Ureter (tissue), 1 donor: ENCODE measurements at regions not wholly inside any gene's neighbourhood (a gene's known extent, or its start where the extent isn't known, plus 50 kb on each side); places are given as distances from the start of the nearest gene placed in this dataset.
A peak's percentile ranks its signal among the peaks of the same experiment; 100 is the strongest.

Experiments used
- DNase-seq: peaks from one replicate; pipeline ENCODE4 v3.0.0-alpha.2; 2020; ENCODE audit warnings: low spot score
- donor health status: DM: yes; HTN: yes; CAD: no.

DNA sequence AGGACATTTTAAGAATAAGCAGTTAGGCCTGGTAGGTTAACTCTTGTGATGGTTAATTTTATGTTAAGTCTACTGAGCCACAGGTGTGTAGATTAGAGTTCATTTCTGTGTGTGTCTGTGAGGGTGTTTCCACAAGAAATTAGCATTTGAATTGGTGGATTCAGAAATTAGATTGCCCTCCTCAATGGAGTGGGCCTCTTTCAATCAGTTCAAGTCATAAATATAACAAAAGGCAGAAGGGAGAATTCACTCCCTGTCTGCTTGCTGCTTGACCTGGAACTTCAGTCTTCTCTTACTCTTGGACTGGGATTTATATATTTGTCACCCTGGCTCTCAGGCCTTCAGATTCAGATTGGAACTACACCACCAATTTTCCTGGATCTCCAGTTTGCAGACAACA, 55.3 kb upstream of the POM121L12 start:
- DNase-seq, result no peak

GRCh38 chr7:52973126-52973525, 62.3 kb upstream of the POM121L12 start:
- no peak for DNase-seq

GRCh38 chr7:52962402-52963076, 72.9 kb upstream of the POM121L12 start:
- DNase-seq, result no peak

DNA sequence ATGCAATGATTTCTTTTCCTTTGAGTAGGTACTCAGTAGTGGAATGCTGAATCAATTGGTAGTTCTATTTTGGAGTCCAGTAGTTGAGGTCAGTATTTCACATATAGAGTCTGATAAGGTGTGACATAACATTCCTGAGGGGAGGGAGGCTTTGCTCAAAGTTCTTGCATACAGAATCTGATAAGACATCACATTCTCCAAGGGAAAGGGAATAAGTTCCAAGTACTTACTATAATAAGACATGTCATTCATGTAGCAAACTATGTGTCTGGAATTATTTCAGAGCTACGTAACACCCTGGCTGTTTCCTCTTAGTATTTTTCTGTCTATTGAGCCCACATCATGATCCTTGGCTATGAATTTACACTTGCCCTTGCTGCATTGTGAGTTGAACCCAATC, 74.3 kb upstream of the POM121L12 start:
- no peak for DNase-seq

- no peak for DNase-seq
Measured at GRCh38 chr7:52959878-52960660, 75.4 kb upstream of the POM121L12 start.

GRCh38 chr7:52959336-52959735, 76.1 kb upstream of the POM121L12 start:
- no peak for DNase-seq

GRCh38 chr7:52958621-52959140, 76.8 kb upstream of the POM121L12 start:
- DNase-seq, result no peak

GRCh38 chr7:52956379-52956915, 79.0 kb upstream of the POM121L12 start:
- no peak for DNase-seq

DNA sequence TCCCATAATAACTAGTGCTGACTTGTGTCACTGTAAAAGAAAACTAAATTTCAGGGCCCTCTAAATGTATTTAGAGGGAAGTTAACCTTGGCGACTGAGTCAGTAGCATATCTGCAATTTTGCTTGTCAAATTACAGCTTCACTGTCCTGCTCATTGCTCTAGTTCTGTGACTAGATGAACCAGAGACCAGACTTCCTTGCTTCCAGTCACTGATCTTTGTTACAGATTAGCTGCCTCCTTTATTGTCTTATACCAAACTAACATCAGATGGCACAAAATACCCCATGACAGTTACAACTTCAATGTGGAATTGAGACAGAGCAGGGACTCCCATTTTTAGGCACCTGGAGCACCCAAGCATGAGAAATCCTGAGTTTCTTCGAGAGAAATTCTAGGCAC, 79.9 kb upstream of the POM121L12 start:
- no peak for DNase-seq

DNA sequence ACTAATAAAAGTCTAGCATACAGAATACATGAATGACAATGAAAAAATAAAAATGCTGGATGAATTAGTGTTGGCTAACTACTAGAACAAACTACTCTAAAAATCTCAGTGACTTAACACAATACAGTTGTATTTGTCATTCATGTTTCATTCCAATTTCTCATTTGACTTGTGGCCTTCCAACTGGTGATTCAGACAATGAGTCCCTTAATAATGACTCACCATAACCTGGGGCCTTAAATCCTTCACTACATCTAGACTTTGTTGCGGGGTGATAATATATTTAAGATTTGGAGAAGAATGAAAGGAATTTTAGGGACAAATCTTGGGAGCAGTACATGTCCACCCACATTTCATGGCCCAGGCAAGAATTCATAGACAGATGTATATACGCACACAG, 90.5 kb upstream of the POM121L12 start:
- no peak for DNase-seq

GRCh38 chr7:52940481-52940880, 95.0 kb upstream of the POM121L12 start:
- DNase-seq, result no peak

DNA sequence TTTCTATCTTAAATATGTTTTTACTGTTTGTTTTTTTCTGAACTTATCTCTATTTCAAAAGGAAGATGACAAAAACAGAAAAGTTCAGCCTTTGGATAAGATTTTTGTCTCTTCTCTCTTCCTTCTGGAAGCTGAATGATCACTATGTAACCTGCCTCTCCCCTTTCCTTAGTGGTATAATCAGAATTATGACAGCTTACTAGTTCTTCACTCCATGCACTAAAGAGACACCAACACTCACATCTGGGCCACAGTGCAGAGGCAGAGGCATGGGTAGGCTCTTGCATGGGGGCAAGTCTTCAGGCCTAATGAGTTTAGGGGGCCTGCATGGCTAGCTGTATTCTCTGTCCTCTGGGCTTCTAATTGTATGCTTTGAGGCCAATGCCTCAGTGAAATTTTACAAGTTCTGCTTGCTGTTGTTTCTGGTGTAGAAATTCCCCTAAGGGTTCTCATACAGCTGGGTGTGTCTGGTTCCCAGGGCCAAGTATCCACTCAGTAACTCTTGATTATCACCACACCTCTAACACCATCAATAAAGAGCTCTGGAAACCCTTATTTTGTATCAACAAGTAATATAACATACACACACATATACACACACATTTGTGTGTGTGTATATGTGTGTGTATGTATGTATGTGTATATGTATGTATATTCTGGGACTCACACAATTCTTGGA, 96.8 kb upstream of the POM121L12 start:
- no peak for DNase-seq

DNA sequence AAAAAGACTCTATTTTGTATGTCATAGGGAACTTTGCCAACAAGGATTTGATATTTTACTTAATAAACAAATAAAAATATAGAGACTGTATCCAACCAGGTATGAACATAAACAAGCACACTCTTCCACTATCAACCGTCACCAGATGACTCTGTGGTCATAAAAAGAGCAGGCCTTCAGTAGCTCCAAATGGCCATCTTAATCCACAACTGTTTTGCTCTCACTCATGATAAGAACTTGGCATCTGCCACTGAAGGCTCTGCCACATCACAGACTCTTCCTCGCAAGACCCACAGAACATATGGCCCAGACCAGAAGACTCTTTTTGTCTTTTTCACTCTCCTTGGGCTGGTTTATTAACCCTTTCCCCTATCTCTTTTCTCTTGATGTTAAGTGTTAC, 98.7 kb upstream of the POM121L12 start:
- DNase-seq, result no peak

DNA sequence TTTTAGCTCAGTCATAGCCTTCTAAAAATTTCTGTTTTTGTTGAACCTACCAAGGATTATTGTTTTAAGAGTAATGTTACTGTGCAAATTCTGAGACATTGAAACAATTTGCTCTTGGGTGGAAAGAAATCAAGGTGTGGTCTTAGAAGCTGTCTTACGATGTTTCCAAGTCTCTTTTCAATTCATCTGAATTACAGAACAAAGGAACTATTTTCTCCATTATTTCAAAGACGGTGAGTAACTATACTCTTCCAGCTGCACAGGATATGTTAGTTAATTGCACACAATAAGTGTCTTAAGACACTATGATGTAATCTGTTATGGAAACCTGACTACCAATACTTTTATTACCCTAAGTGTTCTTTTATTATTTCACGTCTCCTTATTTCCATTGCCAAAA, 106.8 kb upstream of the POM121L12 start:
- no peak for DNase-seq

DNA sequence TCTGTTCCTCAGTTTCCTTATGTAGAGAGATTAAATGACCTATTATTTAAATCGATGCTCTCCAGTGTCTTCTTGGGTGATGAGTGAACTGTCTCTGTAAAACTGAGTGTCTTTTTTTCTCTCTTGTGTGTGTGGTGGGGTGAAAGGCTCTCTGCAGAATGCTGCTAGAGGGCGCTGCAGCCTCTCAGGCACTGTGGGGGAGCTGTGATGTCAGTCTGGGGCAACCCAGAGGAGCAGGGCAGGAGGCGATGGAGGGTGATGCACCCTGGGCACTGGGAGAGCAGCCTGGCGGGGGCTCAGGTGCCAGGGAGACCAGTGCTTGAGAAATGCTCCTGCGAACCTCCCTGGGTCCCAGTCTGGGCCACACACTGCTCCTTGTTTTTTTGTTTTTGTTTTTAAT, 110.1 kb upstream of the POM121L12 start:
- DNase-seq, result no peak

DNA sequence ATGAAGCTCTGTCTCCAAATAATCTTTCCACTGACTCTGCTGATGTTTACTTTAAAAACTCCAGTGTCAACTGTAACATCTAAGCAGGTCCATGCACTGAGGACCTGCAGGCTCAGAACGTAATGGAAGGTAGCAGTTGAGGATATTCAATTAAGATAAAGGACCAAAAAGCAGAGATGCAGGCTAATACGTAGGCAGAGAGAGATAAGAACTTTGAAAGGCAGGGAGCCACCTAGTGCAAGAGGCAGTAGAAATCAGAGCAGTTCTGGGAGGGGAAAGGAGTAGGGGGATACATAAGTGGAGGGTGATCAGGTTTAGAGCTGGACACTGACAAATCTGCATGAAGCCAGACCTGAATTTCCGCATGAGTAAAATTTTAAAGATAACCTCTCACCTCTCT, 114.5 kb upstream of the POM121L12 start:
- DNase-seq, result no peak

DNA sequence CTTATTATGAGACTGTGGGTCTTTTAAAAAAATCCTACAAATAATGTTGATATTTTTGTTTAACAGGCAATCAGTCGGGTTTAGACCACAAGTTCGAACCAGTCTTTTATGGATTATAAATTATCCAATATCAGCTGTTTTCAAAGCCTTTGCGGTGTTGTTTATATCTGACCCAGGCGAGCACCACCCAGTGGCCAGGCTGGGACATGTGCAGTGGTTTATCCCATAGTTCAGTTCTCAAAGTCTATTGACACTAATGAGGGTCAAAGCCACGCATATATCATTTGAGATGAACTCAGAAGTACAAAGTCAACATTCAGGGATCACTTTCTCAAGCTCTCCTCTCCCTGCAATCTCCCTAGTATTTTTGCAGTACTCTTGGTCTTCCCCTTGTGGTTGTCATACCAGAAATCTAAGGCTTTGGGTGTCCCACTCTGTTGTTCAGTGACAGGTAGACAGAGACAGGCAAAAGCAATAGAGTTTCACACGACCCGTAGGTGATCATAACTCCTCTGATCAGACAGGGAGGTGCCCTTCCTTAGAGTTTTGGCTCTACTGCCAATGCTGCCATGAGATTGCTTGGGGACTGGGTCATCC, 117.4 kb upstream of the POM121L12 start:
- DNase-seq, result no peak

DNA sequence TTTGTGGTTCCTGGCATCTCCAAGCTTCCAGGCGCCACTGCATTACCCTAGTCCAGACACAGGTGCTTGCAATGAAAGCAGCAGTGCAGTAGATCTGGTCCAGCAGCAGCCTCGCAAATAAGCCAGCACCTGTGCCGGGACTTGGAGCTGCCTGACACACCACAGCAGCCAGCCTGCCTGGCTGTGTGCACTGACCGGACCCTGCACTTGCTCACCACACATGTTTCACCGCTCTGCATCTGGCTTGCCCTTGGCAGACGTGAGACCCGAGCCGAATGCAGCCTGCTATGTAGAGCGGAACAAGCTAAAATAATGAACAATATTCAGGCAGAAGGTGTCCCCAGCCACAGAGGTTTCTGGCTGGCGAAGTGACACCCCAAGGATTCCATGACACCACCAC, 123.6 kb upstream of the POM121L12 start:
- DNase-seq, result no peak

GRCh38 chr7:52911326-52911725, 124.1 kb upstream of the POM121L12 start:
- DNase-seq, result no peak

DNA sequence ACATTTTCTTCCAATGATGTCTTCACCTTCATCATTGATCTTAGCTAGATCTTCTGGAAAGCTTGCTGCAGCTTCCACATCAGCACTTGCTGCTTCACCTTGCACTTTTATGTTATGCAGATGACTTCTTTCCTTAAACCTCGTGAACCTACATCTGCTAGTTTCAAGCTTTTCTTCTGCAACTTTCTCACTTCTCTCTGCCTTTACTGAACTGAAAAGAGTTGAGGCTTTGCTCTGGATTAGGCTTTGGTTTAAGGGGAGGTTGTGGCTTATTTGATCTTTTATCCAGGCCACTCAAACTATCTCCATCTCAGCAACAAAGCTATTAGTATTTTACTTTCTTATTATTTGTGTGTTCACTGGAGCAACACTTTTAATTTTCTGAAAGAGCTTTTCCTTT, 125.5 kb upstream of the POM121L12 start:
- no peak for DNase-seq

- no peak for DNase-seq
Measured at GRCh38 chr7:52909131-52909530, 126.3 kb upstream of the POM121L12 start.

- DNase-seq, result peak; percentile 67
Measured at GRCh38 chr7:52897713-52898112, 137.7 kb upstream of the POM121L12 start.
